Astrocyte of the hippocampus (primary cell): ENCODE measurements at regions not wholly inside any gene's neighbourhood (a gene's known extent, or its start where the extent isn't known, plus 50 kb on each side); places are given as distances from the start of the nearest gene placed in this dataset.
"Not testable (repeated sequence)": the region's sequence is repeated elsewhere in the genome, so short reads cannot be mapped to it uniquely, and the experiment has no call there.

Source experiments
- DNase-seq: peaks from one replicate; pipeline ENCODE4 v3.0.0; 2011; ENCODE audit warnings: low read depth, low spot score

- peak; percentile 68 for DNase-seq
These were observed 324.5 kb downstream of the TBL1XR1 start for GRCh38 chr3:176872771-176873209.

- DNase-seq = no peak
These were observed 326.8 kb downstream of the TBL1XR1 start for GRCh38 chr3:176870451-176870850.

GRCh38 chr3:176867681-176868663 is 329.3 kb downstream of the TBL1XR1 start:
- DNase-seq = no peak

DNA sequence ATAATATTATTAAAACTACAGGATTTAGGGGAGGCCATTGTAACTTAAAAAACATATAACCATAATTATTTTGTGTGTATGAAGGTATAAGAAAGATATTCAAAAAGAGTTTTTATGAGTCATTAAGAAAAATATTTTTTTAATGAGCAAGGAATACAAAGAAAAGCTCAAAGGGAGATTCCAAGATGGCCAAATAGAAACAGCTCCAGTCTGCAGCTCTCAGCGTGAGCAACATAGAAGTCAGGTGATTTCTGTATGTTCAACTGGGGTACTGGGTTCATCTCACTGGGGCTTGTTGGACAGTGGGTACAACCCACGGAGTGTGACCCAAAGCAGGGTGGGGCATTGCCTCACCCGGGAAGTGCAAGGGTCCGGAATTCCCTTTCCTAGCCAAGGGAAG is 336.1 kb downstream of the TBL1XR1 start:
- DNase-seq = no peak

- DNase-seq = no peak
These were observed 340.6 kb downstream of the TBL1XR1 start for GRCh38 chr3:176856721-176857120.

- no peak for DNase-seq
These were observed 341.3 kb downstream of the TBL1XR1 start for GRCh38 chr3:176855901-176856486.

GRCh38 chr3:176855213-176855612 is 342.1 kb downstream of the TBL1XR1 start:
- no peak for DNase-seq

DNA sequence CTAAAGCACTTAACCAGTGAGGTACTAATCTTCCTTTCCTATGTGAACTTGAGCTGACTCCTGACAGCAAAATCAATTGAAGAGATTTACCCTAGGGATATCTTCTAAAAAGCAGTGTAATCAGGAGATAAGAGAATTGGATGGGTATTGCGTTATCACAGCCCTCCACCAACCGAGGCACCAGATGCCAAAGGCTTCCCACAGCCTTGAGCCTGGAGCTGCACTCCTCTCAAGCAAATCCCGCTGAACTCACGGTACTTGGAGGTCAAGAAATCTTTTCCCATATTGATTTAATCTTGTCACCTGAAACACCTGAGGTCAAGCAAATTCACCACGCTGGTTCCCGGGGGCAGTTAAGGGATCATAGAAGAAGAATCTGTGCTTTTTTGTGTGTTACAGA is 346.8 kb downstream of the TBL1XR1 start:
- DNase-seq = no peak

- no peak for DNase-seq
These were observed 348.7 kb downstream of the TBL1XR1 start for GRCh38 chr3:176848431-176849214.

GRCh38 chr3:176842914-176843313 is 354.4 kb downstream of the TBL1XR1 start:
- DNase-seq = no peak

DNA sequence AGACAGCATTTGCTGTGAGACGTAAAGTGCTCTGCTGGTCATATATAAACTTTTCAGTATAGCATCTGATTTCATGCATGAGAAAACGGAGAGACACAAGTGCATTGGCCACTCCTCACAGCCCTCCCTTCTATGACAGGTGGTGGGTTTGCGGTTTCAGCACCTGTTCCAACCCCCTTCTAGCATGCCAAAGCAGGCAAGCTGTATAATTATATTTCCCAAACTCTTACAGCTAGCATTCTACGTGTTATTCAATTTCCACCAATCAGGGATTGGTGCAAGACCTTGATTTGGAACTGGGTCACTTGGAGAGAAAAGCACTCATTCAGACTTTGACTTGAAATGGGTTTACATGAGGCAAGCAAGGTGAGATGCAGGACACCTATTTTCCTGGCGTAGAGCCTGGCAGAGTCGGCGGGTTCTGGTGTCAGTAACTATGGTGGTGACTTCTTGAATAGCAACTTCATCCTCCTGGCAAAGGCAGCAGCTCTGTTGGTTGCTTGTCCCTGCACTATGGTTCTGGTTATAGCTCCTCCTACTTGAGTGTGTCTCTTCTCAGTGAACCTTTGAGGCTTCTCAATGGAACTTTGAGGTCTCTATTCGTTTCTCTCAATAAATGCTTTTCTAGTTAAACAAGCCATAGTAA is 356.5 kb downstream of the TBL1XR1 start:
- DNase-seq = no peak

DNA sequence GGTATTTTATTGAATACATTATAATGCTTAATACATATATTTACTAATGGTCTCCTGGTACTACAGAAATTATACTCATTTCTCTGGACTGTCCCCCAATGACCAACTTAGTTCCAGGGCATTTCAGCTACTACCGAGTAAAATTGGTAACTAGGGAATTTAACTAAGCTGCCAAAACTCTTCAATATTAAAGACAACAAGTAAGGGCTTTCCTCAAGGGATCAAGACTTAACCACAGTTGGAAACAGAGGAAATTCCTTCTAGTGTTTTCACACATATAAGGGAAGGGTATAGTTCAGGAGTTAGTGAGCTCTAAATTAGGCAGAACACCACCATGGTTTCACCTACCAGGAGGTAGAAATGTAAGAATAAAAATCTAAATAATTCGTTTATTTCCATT is 357.4 kb downstream of the TBL1XR1 start:
- DNase-seq = peak; percentile 4

DNA sequence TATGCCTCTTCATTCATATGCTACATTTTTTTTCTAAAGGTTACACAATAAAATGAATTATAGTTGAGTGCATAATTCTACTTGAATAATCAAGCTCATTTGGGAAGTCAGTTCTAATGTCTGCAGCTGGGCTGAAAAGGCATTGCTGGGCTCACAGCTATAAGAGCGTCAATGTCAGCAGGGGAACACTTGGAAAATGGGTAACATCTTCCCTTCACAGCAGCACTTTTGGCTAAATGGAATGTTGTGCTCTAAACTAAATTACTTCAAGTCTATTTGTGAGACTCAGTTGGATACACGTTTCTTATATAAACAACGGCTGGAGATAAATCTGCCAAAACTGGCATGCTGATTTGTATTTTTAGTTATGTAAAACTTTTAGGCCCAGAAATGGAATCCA is 357.8 kb downstream of the TBL1XR1 start:
- DNase-seq = no peak

DNA sequence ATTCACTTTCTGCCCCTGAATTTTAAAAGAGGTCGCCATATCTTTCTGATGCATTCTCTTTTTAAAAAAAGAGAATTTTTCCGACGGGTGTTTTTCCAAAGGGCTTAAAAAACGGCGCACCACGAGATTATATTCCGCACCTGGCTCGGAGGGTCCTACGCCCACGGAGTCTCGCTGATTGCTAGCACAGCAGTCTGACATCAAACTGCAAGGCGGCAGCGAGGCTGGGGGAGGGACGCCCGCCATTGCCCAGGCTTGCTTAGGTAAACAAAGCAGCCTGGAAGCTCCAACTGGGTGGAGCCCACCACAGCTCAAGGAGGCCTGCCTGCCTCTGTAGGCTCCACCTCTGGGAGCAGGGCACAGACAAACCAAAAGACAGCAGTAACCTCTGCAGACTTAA is 370.0 kb downstream of the TBL1XR1 start:
- not testable (repeated sequence) for DNase-seq

GRCh38 chr3:176824811-176825210 is 372.5 kb downstream of the TBL1XR1 start:
- no peak for DNase-seq

GRCh38 chr3:176820764-176821163 is 376.5 kb downstream of the TBL1XR1 start:
- no peak for DNase-seq

DNA sequence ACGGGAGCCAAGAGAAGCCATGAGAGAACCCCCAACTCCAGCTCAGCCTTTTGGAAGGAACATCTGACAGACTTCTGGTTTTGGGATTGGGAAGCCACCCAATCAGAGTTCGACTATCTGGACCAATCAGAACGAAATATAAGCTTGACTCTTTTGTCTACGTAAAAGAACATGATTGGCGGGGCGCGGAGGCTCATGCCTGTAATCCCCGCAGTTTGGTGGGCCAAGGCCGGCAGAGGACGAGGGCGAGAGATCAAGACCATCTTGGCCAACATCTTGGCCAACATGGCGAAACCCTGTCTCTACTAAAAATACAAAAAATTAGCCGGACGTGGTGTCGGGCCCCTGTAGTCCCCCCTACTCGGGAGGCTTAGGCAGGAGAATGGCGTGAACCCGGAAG is 380.3 kb downstream of the TBL1XR1 start:
- DNase-seq = no peak

GRCh38 chr3:176814285-176814684 is 383.0 kb downstream of the TBL1XR1 start:
- peak; percentile 73 for DNase-seq

DNA sequence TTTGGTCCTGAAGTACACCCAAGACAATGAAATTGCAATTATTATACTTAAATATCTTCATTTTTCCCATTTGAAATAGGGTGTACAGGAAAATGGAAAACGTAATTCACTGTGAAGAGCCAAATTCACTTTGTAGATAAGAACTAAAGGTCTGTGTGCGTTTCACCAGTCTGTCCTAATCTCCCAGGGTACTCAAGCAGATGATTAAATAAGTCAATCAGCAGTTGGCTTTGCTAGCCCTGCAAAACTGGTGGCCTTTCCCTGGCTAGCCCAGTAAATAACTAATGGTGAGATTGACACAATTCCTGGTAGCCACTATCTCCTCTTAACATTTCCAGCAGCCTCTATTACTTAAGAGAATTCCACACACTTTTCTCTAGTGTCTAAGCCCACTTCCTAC is 389.3 kb downstream of the TBL1XR1 start:
- no peak for DNase-seq

GRCh38 chr3:176799675-176800074 is 397.6 kb downstream of the TBL1XR1 start:
- no peak for DNase-seq

DNA sequence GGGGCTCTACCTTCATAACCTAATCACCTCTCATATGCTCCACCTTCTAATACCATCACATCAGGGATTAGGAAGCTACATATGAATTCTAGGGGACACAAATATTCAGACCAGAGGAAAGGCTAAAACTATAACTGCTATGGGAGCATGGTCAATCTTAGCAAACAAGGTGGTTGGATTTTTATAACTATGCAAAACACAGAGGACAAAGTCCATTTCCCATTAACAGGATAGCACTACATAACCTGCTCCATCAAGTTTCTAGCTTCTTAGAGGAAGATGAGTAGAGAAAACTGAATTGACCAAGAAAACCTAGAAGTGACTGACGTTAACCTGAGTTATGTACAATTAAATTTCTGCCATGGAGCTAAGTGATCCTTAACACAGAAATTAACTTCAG is 398.6 kb downstream of the TBL1XR1 start:
- DNase-seq = no peak

GRCh38 chr3:176796371-176796770 is 400.9 kb downstream of the TBL1XR1 start:
- DNase-seq = peak; percentile 64
